ENCODE measurements at regions not wholly inside any gene's neighbourhood (a gene's known extent, or its start where the extent isn't known, plus 50 kb on each side); places are given as distances from the start of the nearest gene placed in this dataset.

GRCh38 chr22:45077826-45078334, 68.1 kb upstream of the PHF21B start:
- peaks cover 14% of the 10 kb centered on the region for H3K36me3 Mint-ChIP-seq (ENCODE audit: insufficient read depth, unreplicated experiment)
- H3K9me3 Mint-ChIP-seq (ENCODE audit: unreplicated experiment) = peaks cover 13% of the 10 kb centered on the region
- TF ChIP-seq CTCF (IDR thresholded peaks at IDR 0.05; ENCODE audit: insufficient read depth in 1 of 2, low read depth in 1 of 2, low read length in 1 of 2, severe bottlenecking in 1 of 2, unreplicated experiment in 1 of 2) = no peak
- no peak overlapping the region for H3K27ac Mint-ChIP-seq (ENCODE audit: unreplicated experiment)
- no TSS peak for BruUV-seq (replicated peaks)
- H3K4me3 ChIP-seq (ENCODE audit: low read depth, low read length) = no peak overlapping the region
- no peak overlapping the region for H3K4me3 Mint-ChIP-seq (ENCODE audit: unreplicated experiment)
- H3K4me1 ChIP-seq = no peaks in the 10 kb centered on the region
- DNase-seq = no peak
- no peaks in the 10 kb centered on the region for H3K36me3 ChIP-seq (ENCODE audit: control insufficient read depth, insufficient read depth, low read length)
- intact Hi-C loops (cut with micrococcal nuclease; ENCODE audit: unreplicated experiment) = no loop called here
- H3K4me1 Mint-ChIP-seq (ENCODE audit: low read depth, unreplicated experiment) = peaks cover 15% of the 10 kb centered on the region
- POLR2A ChIA-PET = no interaction called here
- H3K9me3 ChIP-seq = no peaks in the 10 kb centered on the region
- H3K27me3 Mint-ChIP-seq (ENCODE audit: insufficient read depth, unreplicated experiment) = peaks cover 27% of the 10 kb centered on the region
- CTCF ChIA-PET = no interaction called here
- no peaks in the 10 kb centered on the region for H3K27me3 ChIP-seq (replicated peaks; ENCODE audit: control insufficient read depth, insufficient read depth, low read length)

- Mint-ChIP-seq H3K27me3 (ENCODE audit: insufficient read depth, unreplicated experiment) (peaks cover 10% of the 10 kb centered on the region), H3K4me1 (ENCODE audit: low read depth, unreplicated experiment) (peaks cover 13% of the 10 kb centered on the region), H3K4me3 (ENCODE audit: unreplicated experiment) (no peak overlapping the region), H3K9me3 (ENCODE audit: unreplicated experiment) (peaks cover 13% of the 10 kb centered on the region), H3K27ac (ENCODE audit: unreplicated experiment) (no peak overlapping the region), H3K36me3 (ENCODE audit: insufficient read depth, unreplicated experiment) (peaks cover 11% of the 10 kb centered on the region)
- H3K4me1 ChIP-seq = no peaks in the 10 kb centered on the region
- peak; percentile 4 to 21 for TF ChIP-seq CTCF (IDR thresholded peaks at IDR 0.05; ENCODE audit: insufficient read depth in 1 of 2, low read depth in 1 of 2, low read length in 1 of 2, severe bottlenecking in 1 of 2, unreplicated experiment in 1 of 2)
- no peaks in the 10 kb centered on the region for H3K27me3 ChIP-seq (replicated peaks; ENCODE audit: control insufficient read depth, insufficient read depth, low read length)
- no peaks in the 10 kb centered on the region for H3K9me3 ChIP-seq
- H3K4me3 ChIP-seq (ENCODE audit: low read depth, low read length) = no peak overlapping the region
- no peaks in the 10 kb centered on the region for H3K36me3 ChIP-seq (ENCODE audit: control insufficient read depth, insufficient read depth, low read length)
- DNase-seq = peak in 1 of 2 experiments; percentile 20
- CTCF ChIA-PET = interaction anchor here (1.1 kb wide), 1 partner anchor 34 kb away, joined by 3 read pairs; no protein-coding TSS in a partner anchor
- BruUV-seq (replicated peaks) = no TSS peak
- intact Hi-C loops (cut with micrococcal nuclease; ENCODE audit: unreplicated experiment) = loop anchor here (5.0 kb wide), 1 partner anchor 95 kb away; no protein-coding TSS in a partner anchor
- POLR2A ChIA-PET = no interaction called here
Measured at GRCh38 chr22:45082795-45083194, 73.0 kb upstream of the PHF21B start.

- BruUV-seq (replicated peaks) = no TSS peak
- Histone ChIP-seq H3K4me3 (ENCODE audit: low read depth, low read length) (no peak overlapping the region), H3K9me3 (no peaks in the 10 kb centered on the region), H3K36me3 (ENCODE audit: control insufficient read depth, insufficient read depth, low read length) (no peaks in the 10 kb centered on the region), H3K4me1 (no peaks in the 10 kb centered on the region), H3K27me3 (replicated peaks; ENCODE audit: control insufficient read depth, insufficient read depth, low read length) (no peaks in the 10 kb centered on the region)
- ChIA-PET POLR2A (no interaction called here), CTCF (interaction anchor here (0.5 kb wide), 1 partner anchor 1093 kb away, joined by 4 read pairs; no protein-coding TSS in a partner anchor)
- H3K4me3 Mint-ChIP-seq (ENCODE audit: unreplicated experiment) = no peak overlapping the region
- peaks cover 8% of the 10 kb centered on the region for H3K36me3 Mint-ChIP-seq (ENCODE audit: insufficient read depth, unreplicated experiment)
- H3K27me3 Mint-ChIP-seq (ENCODE audit: insufficient read depth, unreplicated experiment) = peaks cover 6% of the 10 kb centered on the region
- H3K9me3 Mint-ChIP-seq (ENCODE audit: unreplicated experiment) = peaks cover 13% of the 10 kb centered on the region
- intact Hi-C loops (cut with micrococcal nuclease; ENCODE audit: unreplicated experiment) = loop anchor here (5.0 kb wide), 1 partner anchor 96 kb away; no protein-coding TSS in a partner anchor
- DNase-seq = no peak
- TF ChIP-seq CTCF (IDR thresholded peaks at IDR 0.05; ENCODE audit: insufficient read depth in 1 of 2, low read depth in 1 of 2, low read length in 1 of 2, severe bottlenecking in 1 of 2, unreplicated experiment in 1 of 2) = no peak
- no peak overlapping the region for H3K27ac Mint-ChIP-seq (ENCODE audit: unreplicated experiment)
- peaks cover 13% of the 10 kb centered on the region for H3K4me1 Mint-ChIP-seq (ENCODE audit: low read depth, unreplicated experiment)
Measured at GRCh38 chr22:45083659-45084305, 74.0 kb upstream of the PHF21B start.
